ENCODE measurements at regions not wholly inside any gene's neighbourhood (a gene's known extent, or its start where the extent isn't known, plus 50 kb on each side); places are given as distances from the start of the nearest gene placed in this dataset.

- H3K4me3 ChIP-seq (ENCODE audit: low read depth, low read length): no peak overlapping the region
- FAIRE-seq: no peak
- H3K27me3 ChIP-seq (ENCODE audit: control insufficient read depth, insufficient read depth, low read length): peaks cover 2% of the 10 kb centered on the region
- no peak for TF ChIP-seq CTCF (IDR thresholded peaks at IDR 0.05; ENCODE audit: insufficient read depth, low read length, severe bottlenecking)
- H3K36me3 ChIP-seq (ENCODE audit: control insufficient read depth, insufficient read depth, low read length): no peaks in the 10 kb centered on the region
- DNase-seq (ENCODE audit: low read depth): no peak
Measured at GRCh38 chr12:94736004-94736403, 85.6 kb upstream of the TMCC3 start.

DNA sequence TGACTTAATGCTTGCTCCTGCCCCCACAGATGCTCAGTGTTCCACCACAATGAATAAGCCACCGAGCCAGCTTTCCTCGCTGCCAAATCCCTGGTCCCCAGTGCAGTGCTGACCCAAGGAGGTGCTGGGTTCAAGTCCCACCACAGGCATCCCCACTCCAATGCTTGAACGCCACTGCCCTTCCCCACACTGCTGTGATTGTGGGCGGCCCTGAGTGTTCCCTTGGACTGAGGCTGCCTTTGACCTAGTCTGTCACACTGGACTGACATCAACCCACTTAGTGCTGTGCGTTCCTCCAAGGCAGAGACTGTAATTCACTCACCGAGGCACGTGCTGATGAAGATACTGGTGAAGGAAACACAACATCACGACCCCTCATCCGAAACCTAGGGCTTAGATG lies 83.4 kb upstream of the TMCC3 start:
- Histone ChIP-seq H3K36me3 (ENCODE audit: control insufficient read depth, insufficient read depth, low read length) (no peaks in the 10 kb centered on the region), H3K4me3 (ENCODE audit: low read depth, low read length) (no peak overlapping the region), H3K27me3 (ENCODE audit: control insufficient read depth, insufficient read depth, low read length) (no peaks in the 10 kb centered on the region)
- no peak for DNase-seq (ENCODE audit: low read depth)
- TF ChIP-seq CTCF (IDR thresholded peaks at IDR 0.05; ENCODE audit: insufficient read depth, low read length, severe bottlenecking): no peak
- FAIRE-seq: no peak

- Histone ChIP-seq H3K4me3 (ENCODE audit: low read depth, low read length) (no peak overlapping the region), H3K36me3 (ENCODE audit: control insufficient read depth, insufficient read depth, low read length) (no peaks in the 10 kb centered on the region), H3K27me3 (ENCODE audit: control insufficient read depth, insufficient read depth, low read length) (no peaks in the 10 kb centered on the region)
- FAIRE-seq (no peak), DNase-seq (ENCODE audit: low read depth) (no peak)
- TF ChIP-seq CTCF (IDR thresholded peaks at IDR 0.05; ENCODE audit: insufficient read depth, low read length, severe bottlenecking): no peak
Measured at GRCh38 chr12:94732367-94732990, 82.1 kb upstream of the TMCC3 start.

- no peak for TF ChIP-seq CTCF (IDR thresholded peaks at IDR 0.05; ENCODE audit: insufficient read depth, low read length, severe bottlenecking)
- H3K4me3 ChIP-seq (ENCODE audit: low read depth, low read length): no peak overlapping the region
- H3K36me3 ChIP-seq (ENCODE audit: control insufficient read depth, insufficient read depth, low read length): no peaks in the 10 kb centered on the region
- DNase-seq (ENCODE audit: low read depth) (peak; percentile 91), FAIRE-seq (no peak)
- H3K27me3 ChIP-seq (ENCODE audit: control insufficient read depth, insufficient read depth, low read length): no peaks in the 10 kb centered on the region
Measured at GRCh38 chr12:94731733-94732360, 81.5 kb upstream of the TMCC3 start.

DNA sequence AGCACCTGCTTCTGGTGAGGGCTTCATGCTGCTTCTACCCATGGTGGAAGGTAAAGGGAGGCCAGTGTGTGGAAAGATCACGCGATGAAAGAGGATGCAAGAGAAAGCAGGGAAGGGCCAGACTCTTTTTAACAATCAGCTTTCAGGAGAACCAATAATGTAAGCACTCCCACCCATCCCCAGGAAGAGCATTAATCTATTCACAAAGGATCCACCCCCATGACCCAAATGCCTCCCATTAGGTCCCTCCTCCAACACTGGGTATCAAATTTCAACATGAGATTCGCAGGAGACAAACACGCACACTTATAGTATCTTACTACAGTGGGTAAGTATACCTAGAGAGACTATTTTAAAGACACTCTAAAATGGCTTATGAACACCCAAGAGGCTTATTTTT lies 80.5 kb upstream of the TMCC3 start:
- no peak for FAIRE-seq
- H3K27me3 ChIP-seq (ENCODE audit: control insufficient read depth, insufficient read depth, low read length): no peaks in the 10 kb centered on the region
- no peak for DNase-seq (ENCODE audit: low read depth)
- H3K4me3 ChIP-seq (ENCODE audit: low read depth, low read length): no peak overlapping the region
- TF ChIP-seq CTCF (IDR thresholded peaks at IDR 0.05; ENCODE audit: insufficient read depth, low read length, severe bottlenecking): no peak
- H3K36me3 ChIP-seq (ENCODE audit: control insufficient read depth, insufficient read depth, low read length): no peaks in the 10 kb centered on the region

Data from bronchial epithelial cell (primary cell).